RWPE1 (cell line): ENCODE measurements at regions not wholly inside any gene's neighbourhood (a gene's known extent, or its start where the extent isn't known, plus 50 kb on each side); places are given as distances from the start of the nearest gene placed in this dataset.

Experiments
- CTCF ChIA-PET: fragments of 350-600 bp; sonication (Branson Sonifier 250); formaldehyde crosslinking; extraction: SDS; loops from one replicate; lab custom pipeline; 2021; lab: Yijun Ruan, JAX
- POLR2A ChIA-PET: fragments of 400-600 bp; formaldehyde crosslinking; extraction: SDS; loops from one replicate; lab custom pipeline; 2020; ENCODE audit warnings: antibody characterized with exemption; ENCODE audit not compliant: low non-redundant PET; lab: Yijun Ruan, JAX
- DNase-seq: peaks from one replicate; pipeline ENCODE4 v3.0.0; 2012; ENCODE audit warnings: low spot score
- H3K27ac ChIP-seq: fragments of 450-650 bp; 2 replicates; pipeline ENCODE4 v1.5.1; 2017
- CTCF ChIP-seq: fragments of 450-650 bp; conservative IDR thresholded peaks from 2 replicates; pipeline ENCODE4 v1.5.1; 2017; ENCODE audit warnings: low read depth, mild to moderate bottlenecking

- ChIA-PET POLR2A (no interaction called here), CTCF (interaction anchor here (0.8 kb wide), 2 partner anchors 9 to 28 kb away, joined by 3 to 4 read pairs; no protein-coding TSS in a partner anchor)
- DNase-seq, result no peak
These were observed 1002.9 kb downstream of the KCNJ18 start for GRCh38 chr17:22695228-22695619.

GRCh38 chr17:22703204-22703603, 1010.9 kb downstream of the KCNJ18 start:
- POLR2A ChIA-PET, result no interaction called here
- no peak for DNase-seq
- CTCF ChIA-PET, result no interaction called here
- no peak for TF ChIP-seq CTCF
- no peak overlapping the region for H3K27ac ChIP-seq

More at GRCh38 chr17:22695228-22695619, 1002.9 kb downstream of the KCNJ18 start:
- H3K27ac ChIP-seq, result no peak overlapping the region
- no peak for TF ChIP-seq CTCF

GRCh38 chr17:22703786-22704441, 1011.6 kb downstream of the KCNJ18 start:
- no peak for TF ChIP-seq CTCF
- no peak for DNase-seq
- no peak overlapping the region for H3K27ac ChIP-seq
- ChIA-PET CTCF (no interaction called here), POLR2A (no interaction called here)

GRCh38 chr17:22704674-22705073, 1012.4 kb downstream of the KCNJ18 start:
- no peak for TF ChIP-seq CTCF
- POLR2A ChIA-PET, result no interaction called here
- DNase-seq, result no peak
- CTCF ChIA-PET, result no interaction called here
- no peak overlapping the region for H3K27ac ChIP-seq

DNA sequence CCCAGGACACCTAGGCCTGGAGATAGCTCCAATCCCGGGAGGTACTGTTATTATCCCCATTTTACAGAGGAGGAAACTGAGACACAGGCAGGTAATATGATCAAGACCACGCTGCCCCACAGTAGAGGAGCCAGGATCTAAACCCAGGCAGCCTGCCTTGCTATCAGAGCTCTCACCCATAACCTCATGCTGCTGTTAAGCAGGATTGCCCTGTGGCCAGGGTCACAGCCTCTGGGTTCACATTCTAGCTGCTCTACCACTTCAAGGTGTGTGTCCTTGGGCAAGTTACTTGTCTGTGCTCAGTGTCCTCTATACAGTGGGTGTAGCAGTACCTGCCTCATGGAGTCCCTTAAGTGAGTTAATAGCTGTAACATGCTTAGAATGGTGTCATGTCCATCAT, 1015.3 kb downstream of the KCNJ18 start:
- no peak for TF ChIP-seq CTCF
- no peak overlapping the region for H3K27ac ChIP-seq
- CTCF ChIA-PET, result no interaction called here
- POLR2A ChIA-PET, result no interaction called here
- no peak for DNase-seq

GRCh38 chr17:22717211-22717610, 1024.9 kb downstream of the KCNJ18 start:
- POLR2A ChIA-PET, result no interaction called here
- CTCF ChIA-PET, result no interaction called here
- H3K27ac ChIP-seq, result no peak overlapping the region
- DNase-seq, result no peak
- TF ChIP-seq CTCF, result no peak
